Right atrium auricular region (tissue), 2 donors: ENCODE measurements at regions not wholly inside any gene's neighbourhood (a gene's known extent, or its start where the extent isn't known, plus 50 kb on each side); places are given as distances from the start of the nearest gene placed in this dataset.

Experiments used
- DNase-seq: peaks from one replicate; pipeline ENCODE4 v3.0.0-alpha.2; 2019; ENCODE audit warnings: low spot score
- H3K27ac ChIP-seq, 2 donors: fragments of 200-600 bp; sonication (generic); 1 replicate in 1 of 2; 2 replicates in 1 of 2; pipeline ENCODE4 v1.5.1; 2016 to 2019
- H3K27me3 ChIP-seq, 2 donors: fragments of 200-600 bp; sonication (generic); one replicate each; pipeline versions ENCODE4 v1.5.1 to v1.6.0; 2017 to 2019
- H3K36me3 ChIP-seq: fragments of 200-600 bp; sonication (generic); one replicate; pipeline ENCODE4 v1.5.1; 2016
- H3K4me1 ChIP-seq, 2 donors: fragments of 200-600 bp; sonication (generic); one replicate each; pipeline versions ENCODE4 v1.5.1 to v1.6.0; 2017 to 2019
- H3K4me3 ChIP-seq, 2 donors: fragments of 200-600 bp; sonication (generic); 1 replicate in 1 of 2; 2 replicates in 1 of 2; pipeline ENCODE4 v1.5.1; 2017 to 2019; ENCODE audit warnings: mild to moderate bottlenecking in 1 of 2, moderate library complexity in 1 of 2
- H3K9me3 ChIP-seq, 2 donors: fragments of 200-600 bp; sonication (generic); one replicate each; pipeline ENCODE4 v1.5.1; 2019
- TF ChIP-seq, protein P1 (sequence below), 2 donors: fragments of 200-600 bp; sonication (generic); IDR thresholded peaks; one replicate each; pipeline ENCODE4 v1.5.1; 2019; ENCODE audit warnings: antibody characterized with exemption in 2 of 2

GRCh38 chr5:172575816-172576545 is 65.1 kb upstream of the NEURL1B start:
- Histone ChIP-seq H3K27ac (no peak overlapping the region), H3K9me3 (no peaks in the 10 kb centered on the region), H3K4me1 (peaks cover 0 to 20% of the 10 kb centered on the region in 2 donors), H3K36me3 (no peaks in the 10 kb centered on the region), H3K4me3 (no peak overlapping the region), H3K27me3 (no peaks in the 10 kb centered on the region)
- TF ChIP-seq, protein P1, sequence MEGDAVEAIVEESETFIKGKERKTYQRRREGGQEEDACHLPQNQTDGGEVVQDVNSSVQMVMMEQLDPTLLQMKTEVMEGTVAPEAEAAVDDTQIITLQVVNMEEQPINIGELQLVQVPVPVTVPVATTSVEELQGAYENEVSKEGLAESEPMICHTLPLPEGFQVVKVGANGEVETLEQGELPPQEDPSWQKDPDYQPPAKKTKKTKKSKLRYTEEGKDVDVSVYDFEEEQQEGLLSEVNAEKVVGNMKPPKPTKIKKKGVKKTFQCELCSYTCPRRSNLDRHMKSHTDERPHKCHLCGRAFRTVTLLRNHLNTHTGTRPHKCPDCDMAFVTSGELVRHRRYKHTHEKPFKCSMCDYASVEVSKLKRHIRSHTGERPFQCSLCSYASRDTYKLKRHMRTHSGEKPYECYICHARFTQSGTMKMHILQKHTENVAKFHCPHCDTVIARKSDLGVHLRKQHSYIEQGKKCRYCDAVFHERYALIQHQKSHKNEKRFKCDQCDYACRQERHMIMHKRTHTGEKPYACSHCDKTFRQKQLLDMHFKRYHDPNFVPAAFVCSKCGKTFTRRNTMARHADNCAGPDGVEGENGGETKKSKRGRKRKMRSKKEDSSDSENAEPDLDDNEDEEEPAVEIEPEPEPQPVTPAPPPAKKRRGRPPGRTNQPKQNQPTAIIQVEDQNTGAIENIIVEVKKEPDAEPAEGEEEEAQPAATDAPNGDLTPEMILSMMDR (IDR thresholded peaks at IDR 0.05) = no peak
- no peak for DNase-seq

DNA sequence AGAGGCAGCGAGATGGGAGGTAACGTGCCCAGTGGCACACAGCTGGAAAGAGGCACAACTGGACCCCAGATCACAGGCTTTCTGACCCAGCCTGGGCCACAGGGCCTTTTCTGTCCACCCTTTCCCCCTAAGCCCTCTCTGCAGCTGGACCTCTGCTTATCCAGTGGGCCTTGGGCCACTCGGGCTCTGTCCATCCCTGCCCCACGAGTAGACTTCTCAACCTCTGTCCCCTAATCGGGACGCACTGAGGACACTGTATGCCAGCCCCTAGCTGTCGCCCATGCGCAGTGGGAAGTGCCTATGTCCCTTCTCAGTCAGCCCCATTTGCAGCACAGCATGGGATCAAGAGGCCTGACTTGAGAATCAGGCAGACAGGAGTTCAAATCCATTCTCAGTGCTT is 65.6 kb upstream of the NEURL1B start:
- peaks cover 0 to 20% of the 10 kb centered on the region in 2 donors for H3K4me1 ChIP-seq
- H3K27me3 ChIP-seq = no peaks in the 10 kb centered on the region
- TF ChIP-seq, protein P1 (IDR thresholded peaks at IDR 0.05) = no peak
- DNase-seq = no peak
- no peaks in the 10 kb centered on the region for H3K36me3 ChIP-seq
- H3K4me3 ChIP-seq = no peak overlapping the region
- no peaks in the 10 kb centered on the region for H3K9me3 ChIP-seq
- H3K27ac ChIP-seq = no peak overlapping the region

- Histone ChIP-seq H3K4me3 (no peak overlapping the region), H3K27me3 (no peaks in the 10 kb centered on the region), H3K27ac (peak overlapping the region in 1 of 2 donors; percentile 35), H3K36me3 (no peaks in the 10 kb centered on the region), H3K9me3 (no peaks in the 10 kb centered on the region), H3K4me1 (peaks cover 0 to 20% of the 10 kb centered on the region in 2 donors)
- no peak for DNase-seq
- TF ChIP-seq, protein P1 (IDR thresholded peaks at IDR 0.05) = no peak
These were observed 66.2 kb upstream of the NEURL1B start for GRCh38 chr5:172574871-172575223.

- Histone ChIP-seq H3K9me3 (no peaks in the 10 kb centered on the region), H3K27me3 (no peaks in the 10 kb centered on the region), H3K4me3 (no peak overlapping the region), H3K36me3 (no peaks in the 10 kb centered on the region), H3K27ac (peak overlapping the region; percentile 1 to 35), H3K4me1 (peaks cover 0 to 20% of the 10 kb centered on the region in 2 donors)
- TF ChIP-seq, protein P1 (IDR thresholded peaks at IDR 0.05) = no peak
- DNase-seq = no peak
These were observed 66.8 kb upstream of the NEURL1B start for GRCh38 chr5:172573986-172574870.

DNA sequence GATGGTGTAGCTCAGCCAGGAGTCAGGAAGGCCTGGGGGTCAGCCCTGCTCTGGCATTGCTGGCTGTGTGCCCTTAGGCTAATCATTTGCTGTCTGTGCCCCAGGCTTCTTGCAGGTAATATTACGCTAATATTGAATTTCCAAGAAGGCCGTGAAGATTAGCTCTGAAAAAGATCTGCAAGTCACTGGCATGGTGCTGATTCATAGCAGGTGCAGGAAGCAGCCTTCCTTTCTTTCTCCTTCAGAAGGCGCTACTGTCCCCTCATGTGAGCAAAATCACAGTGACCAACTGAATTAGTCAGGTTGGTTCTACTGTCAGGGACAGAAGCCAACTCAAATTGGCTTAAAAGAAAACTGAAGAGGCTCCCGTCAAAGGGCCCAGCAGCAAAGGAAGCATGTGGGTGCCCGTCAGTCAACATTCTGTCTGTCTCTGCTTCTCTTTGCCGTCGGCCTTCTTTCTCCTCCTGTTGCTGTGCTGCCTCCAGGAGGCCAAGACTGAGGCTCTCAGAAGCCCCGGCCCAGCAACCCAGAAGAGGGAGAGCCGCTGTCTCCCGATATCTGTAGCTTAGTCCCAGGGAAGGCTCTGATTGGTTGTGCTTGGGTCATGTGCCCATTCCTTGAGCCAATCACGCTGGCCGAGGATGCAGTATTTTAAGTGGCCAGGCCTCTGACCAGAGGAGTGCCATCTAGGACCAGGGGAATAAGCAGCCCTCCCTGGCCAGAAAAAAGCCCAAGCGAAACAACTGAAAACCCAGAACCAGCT is 67.8 kb upstream of the NEURL1B start:
- no peak for DNase-seq
- H3K27ac ChIP-seq = peak overlapping the region; percentile 1 to 35
- peaks cover 0 to 20% of the 10 kb centered on the region in 2 donors for H3K4me1 ChIP-seq
- no peaks in the 10 kb centered on the region for H3K36me3 ChIP-seq
- TF ChIP-seq, protein P1 (IDR thresholded peaks at IDR 0.05) = no peak
- H3K9me3 ChIP-seq = no peaks in the 10 kb centered on the region
- H3K4me3 ChIP-seq = no peak overlapping the region
- H3K27me3 ChIP-seq = no peaks in the 10 kb centered on the region
